ENCODE measurements at regions not wholly inside any gene's neighbourhood (a gene's known extent, or its start where the extent isn't known, plus 50 kb on each side); places are given as distances from the start of the nearest gene placed in this dataset.
"Not testable (repeated sequence)": the region's sequence is repeated elsewhere in the genome, so short reads cannot be mapped to it uniquely, and the experiment has no call there.

DNA sequence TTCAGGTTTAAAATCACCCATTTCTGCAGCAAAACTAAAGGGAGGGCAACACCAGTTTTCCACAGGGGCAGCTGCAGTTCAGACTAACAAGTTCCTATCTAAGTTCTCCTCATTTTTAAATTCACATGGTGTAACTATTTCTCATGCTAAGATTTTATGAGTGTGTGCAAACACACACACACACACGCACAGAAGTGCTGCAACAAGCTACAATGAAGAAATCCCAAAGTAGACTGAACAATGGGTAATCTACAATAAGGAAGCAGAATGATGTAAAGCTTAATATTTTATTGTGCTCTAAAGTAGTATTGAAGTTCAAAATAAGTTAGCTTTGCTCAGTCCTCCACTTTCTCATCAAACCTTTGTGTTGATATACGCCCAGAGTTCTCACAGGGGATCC, 140.8 kb upstream of the SPATA31A3 start:
- TF ChIP-seq, protein P1, sequence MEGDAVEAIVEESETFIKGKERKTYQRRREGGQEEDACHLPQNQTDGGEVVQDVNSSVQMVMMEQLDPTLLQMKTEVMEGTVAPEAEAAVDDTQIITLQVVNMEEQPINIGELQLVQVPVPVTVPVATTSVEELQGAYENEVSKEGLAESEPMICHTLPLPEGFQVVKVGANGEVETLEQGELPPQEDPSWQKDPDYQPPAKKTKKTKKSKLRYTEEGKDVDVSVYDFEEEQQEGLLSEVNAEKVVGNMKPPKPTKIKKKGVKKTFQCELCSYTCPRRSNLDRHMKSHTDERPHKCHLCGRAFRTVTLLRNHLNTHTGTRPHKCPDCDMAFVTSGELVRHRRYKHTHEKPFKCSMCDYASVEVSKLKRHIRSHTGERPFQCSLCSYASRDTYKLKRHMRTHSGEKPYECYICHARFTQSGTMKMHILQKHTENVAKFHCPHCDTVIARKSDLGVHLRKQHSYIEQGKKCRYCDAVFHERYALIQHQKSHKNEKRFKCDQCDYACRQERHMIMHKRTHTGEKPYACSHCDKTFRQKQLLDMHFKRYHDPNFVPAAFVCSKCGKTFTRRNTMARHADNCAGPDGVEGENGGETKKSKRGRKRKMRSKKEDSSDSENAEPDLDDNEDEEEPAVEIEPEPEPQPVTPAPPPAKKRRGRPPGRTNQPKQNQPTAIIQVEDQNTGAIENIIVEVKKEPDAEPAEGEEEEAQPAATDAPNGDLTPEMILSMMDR (IDR thresholded peaks at IDR 0.05): not testable (repeated sequence)
- not testable (repeated sequence) for TF ChIP-seq POLR2A (IDR thresholded peaks at IDR 0.05)

Measured in body of pancreas (tissue), 4 donors.